ENCODE measurements at regions not wholly inside any gene's neighbourhood (a gene's known extent, or its start where the extent isn't known, plus 50 kb on each side); places are given as distances from the start of the nearest gene placed in this dataset.

GRCh38 chr9:85199866-85200495 is 530.5 kb downstream of the NTRK2 start:
- TF ChIP-seq CTCF (IDR thresholded peaks at IDR 0.05; ENCODE audit: unreplicated experiment) = no peak
- H3K27me3 Mint-ChIP-seq (ENCODE audit: insufficient read depth, unreplicated experiment) = no peaks in the 10 kb centered on the region
- peaks cover 14% of the 10 kb centered on the region for H3K4me1 Mint-ChIP-seq (ENCODE audit: insufficient read depth, unreplicated experiment)
- H3K4me3 Mint-ChIP-seq (ENCODE audit: unreplicated experiment) = no peak overlapping the region
- no peak for DNase-seq (ENCODE audit: unreplicated experiment)
- intact Hi-C loops (cut with micrococcal nuclease) = no loop called here
- CTCF ChIA-PET = no interaction called here
- no TSS peak for BruUV-seq (replicated peaks)
- H3K27ac Mint-ChIP-seq (ENCODE audit: low read depth, unreplicated experiment) = no peak overlapping the region
- POLR2A ChIA-PET = interaction anchor here (0.6 to 1.2 kb wide), 3 partner anchors 12 to 233 kb away, joined by 3 to 4 read pairs (median 3); no protein-coding TSS in a partner anchor
- H3K9me3 Mint-ChIP-seq (ENCODE audit: unreplicated experiment) = no peaks in the 10 kb centered on the region
- H3K36me3 Mint-ChIP-seq (ENCODE audit: insufficient read depth, unreplicated experiment) = no peaks in the 10 kb centered on the region

GRCh38 chr9:85192750-85193149 is 523.2 kb downstream of the NTRK2 start:
- no peaks in the 10 kb centered on the region for H3K9me3 Mint-ChIP-seq (ENCODE audit: unreplicated experiment)
- H3K27ac Mint-ChIP-seq (ENCODE audit: low read depth, unreplicated experiment) = no peak overlapping the region
- TF ChIP-seq CTCF (IDR thresholded peaks at IDR 0.05; ENCODE audit: unreplicated experiment) = no peak
- H3K27me3 Mint-ChIP-seq (ENCODE audit: insufficient read depth, unreplicated experiment) = no peaks in the 10 kb centered on the region
- no peaks in the 10 kb centered on the region for H3K4me1 Mint-ChIP-seq (ENCODE audit: insufficient read depth, unreplicated experiment)
- DNase-seq (ENCODE audit: unreplicated experiment) = no peak
- intact Hi-C loops (cut with micrococcal nuclease) = no loop called here
- peaks cover 4% of the 10 kb centered on the region for H3K36me3 Mint-ChIP-seq (ENCODE audit: insufficient read depth, unreplicated experiment)
- no peak overlapping the region for H3K4me3 Mint-ChIP-seq (ENCODE audit: unreplicated experiment)
- ChIA-PET CTCF (no interaction called here), POLR2A (no interaction called here)
- no TSS peak for BruUV-seq (replicated peaks)

GRCh38 chr9:85186218-85186585 is 516.7 kb downstream of the NTRK2 start:
- H3K27ac Mint-ChIP-seq (ENCODE audit: low read depth, unreplicated experiment) = no peak overlapping the region
- no peaks in the 10 kb centered on the region for H3K9me3 Mint-ChIP-seq (ENCODE audit: unreplicated experiment)
- H3K4me3 Mint-ChIP-seq (ENCODE audit: unreplicated experiment) = no peak overlapping the region
- H3K4me1 Mint-ChIP-seq (ENCODE audit: insufficient read depth, unreplicated experiment) = peaks cover 5% of the 10 kb centered on the region
- CTCF ChIA-PET = no interaction called here
- H3K27me3 Mint-ChIP-seq (ENCODE audit: insufficient read depth, unreplicated experiment) = no peaks in the 10 kb centered on the region
- BruUV-seq (replicated peaks) = no TSS peak
- intact Hi-C loops (cut with micrococcal nuclease) = no loop called here
- H3K36me3 Mint-ChIP-seq (ENCODE audit: insufficient read depth, unreplicated experiment) = no peaks in the 10 kb centered on the region
- POLR2A ChIA-PET = no interaction called here
- no peak for TF ChIP-seq CTCF (IDR thresholded peaks at IDR 0.05; ENCODE audit: unreplicated experiment)
- no peak for DNase-seq (ENCODE audit: unreplicated experiment)

- no peaks in the 10 kb centered on the region for H3K9me3 Mint-ChIP-seq (ENCODE audit: unreplicated experiment)
- CTCF ChIA-PET = no interaction called here
- peaks cover 5% of the 10 kb centered on the region for H3K4me1 Mint-ChIP-seq (ENCODE audit: insufficient read depth, unreplicated experiment)
- intact Hi-C loops (cut with micrococcal nuclease) = no loop called here
- no peak for DNase-seq (ENCODE audit: unreplicated experiment)
- H3K27me3 Mint-ChIP-seq (ENCODE audit: insufficient read depth, unreplicated experiment) = no peaks in the 10 kb centered on the region
- POLR2A ChIA-PET = no interaction called here
- BruUV-seq (replicated peaks) = no TSS peak
- H3K4me3 Mint-ChIP-seq (ENCODE audit: unreplicated experiment) = no peak overlapping the region
- no peaks in the 10 kb centered on the region for H3K36me3 Mint-ChIP-seq (ENCODE audit: insufficient read depth, unreplicated experiment)
- no peak for TF ChIP-seq CTCF (IDR thresholded peaks at IDR 0.05; ENCODE audit: unreplicated experiment)
- no peak overlapping the region for H3K27ac Mint-ChIP-seq (ENCODE audit: low read depth, unreplicated experiment)
These were observed 516.1 kb downstream of the NTRK2 start for GRCh38 chr9:85185486-85186217.

Data from MCF 10A (cell line).